ENCODE measurements at regions not wholly inside any gene's neighbourhood (a gene's known extent, or its start where the extent isn't known, plus 50 kb on each side); places are given as distances from the start of the nearest gene placed in this dataset.

- TF ChIP-seq POLR2A (IDR thresholded peaks at IDR 0.05; ENCODE audit: low read depth, low read length) (no peak), RBBP5 (conservative IDR thresholded peaks at IDR 0.05) (no peak), GATAD2B (conservative IDR thresholded peaks at IDR 0.05; ENCODE audit: low read depth) (no peak), RFX5 (IDR thresholded peaks at IDR 0.05; ENCODE audit: low read depth, low read length) (no peak), PAX8 (IDR thresholded peaks at IDR 0.05) (no peak), SUPT20H (IDR thresholded peaks at IDR 0.05; ENCODE audit: borderline replicate concordance, control insufficient read depth, low read depth, low read length) (no peak), CHD4 (IDR thresholded peaks at IDR 0.05) (no peak), CTCF (IDR thresholded peaks at IDR 0.05 in 2 of 3, conservative IDR thresholded peaks at IDR 0.05 in 1 of 3; ENCODE audit: control insufficient read depth in 2 of 3, extremely low read depth in 1 of 3, insufficient read depth in 1 of 3, low read depth in 3 of 3, low read length in 3 of 3) (no peak), SIN3A (IDR thresholded peaks at IDR 0.05; ENCODE audit: low read depth, low read length) (no peak), BCLAF1 (IDR thresholded peaks at IDR 0.05) (no peak), NR2C2 (IDR thresholded peaks at IDR 0.05; ENCODE audit: borderline replicate concordance, control insufficient read depth, insufficient read length, low read depth) (no peak), E2F4 (IDR thresholded peaks at IDR 0.05; ENCODE audit: low read depth, low read length) (no peak), TAF1 (IDR thresholded peaks at IDR 0.05; ENCODE audit: borderline replicate concordance, low read depth, low read length) (no peak)
Observed at GRCh38 chr20:4559906-4560305, 126.3 kb upstream of the PRNP start.

All from GM12878 (cell line).